Kidney epithelial cell (primary cell): ENCODE measurements at regions not wholly inside any gene's neighbourhood (a gene's known extent, or its start where the extent isn't known, plus 50 kb on each side); places are given as distances from the start of the nearest gene placed in this dataset.

Experiments used
- DNase-seq: peaks from one replicate; pipeline ENCODE4 v3.0.0-alpha.2; 2010; ENCODE audit warnings: low read depth
- H3K27me3 ChIP-seq: 2 replicates; pipeline ENCODE4 v1.6.0; 2011; ENCODE audit warnings: low read length; ENCODE audit not compliant: control insufficient read depth, insufficient read depth
- H3K36me3 ChIP-seq: 2 replicates; pipeline ENCODE4 v1.5.1; 2011; ENCODE audit warnings: low read length; ENCODE audit not compliant: control insufficient read depth, insufficient read depth
- H3K4me3 ChIP-seq: 2 replicates; pipeline ENCODE4 v1.5.1; 2011; ENCODE audit warnings: low read depth, mild to moderate bottlenecking, control low read depth, low read length
- CTCF ChIP-seq: IDR thresholded peaks from 2 replicates; pipeline ENCODE4 v1.5.1; 2011; ENCODE audit warnings: mild to moderate bottlenecking, moderate library complexity, low read length, control low read depth, inconsistent platforms; ENCODE audit not compliant: insufficient read depth, poor library complexity, severe bottlenecking

DNA sequence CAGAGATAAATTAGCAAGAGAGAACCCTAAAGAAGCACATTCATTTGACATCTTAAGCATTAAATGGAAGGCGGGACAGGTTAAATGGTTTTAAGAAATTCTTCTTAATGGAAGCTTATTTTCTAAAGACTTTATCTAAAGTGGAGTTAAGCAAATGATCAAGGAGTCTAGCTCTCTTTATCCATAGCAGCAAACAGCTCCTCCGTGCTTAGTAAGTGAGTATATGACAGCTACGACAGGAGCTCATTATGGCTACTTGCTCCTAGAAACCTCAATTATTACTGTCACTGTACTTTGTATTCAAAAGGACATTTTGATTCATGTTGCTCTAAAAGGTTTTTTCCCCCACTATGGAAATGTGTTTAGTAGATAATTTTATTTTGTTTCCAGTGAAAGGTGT lies 444.9 kb downstream of the TMX3 start:
- no peak for TF ChIP-seq CTCF
- Histone ChIP-seq H3K4me3 (no peak overlapping the region), H3K36me3 (no peaks in the 10 kb centered on the region), H3K27me3 (no peaks in the 10 kb centered on the region)
- no peak for DNase-seq

DNA sequence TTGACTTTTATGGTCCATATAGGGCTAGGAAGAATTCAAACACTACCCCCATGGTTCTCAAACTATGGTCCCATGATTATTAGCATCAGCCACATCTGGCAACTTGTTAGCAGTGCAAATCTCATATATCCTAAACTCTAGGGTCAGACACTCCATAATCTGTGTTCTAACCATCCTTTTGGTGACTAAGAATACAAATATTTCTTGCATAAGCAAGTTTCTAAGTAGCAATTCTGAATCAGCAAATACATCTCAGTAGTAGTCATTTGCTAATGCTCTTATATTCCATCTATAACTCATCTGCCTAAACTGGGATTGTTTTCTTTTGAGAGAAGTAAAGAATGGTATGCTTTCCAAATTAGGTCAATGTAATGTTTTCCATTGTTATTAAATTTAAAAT lies 447.3 kb downstream of the TMX3 start:
- no peak for TF ChIP-seq CTCF
- H3K4me3 ChIP-seq: no peak overlapping the region
- no peaks in the 10 kb centered on the region for H3K36me3 ChIP-seq
- no peaks in the 10 kb centered on the region for H3K27me3 ChIP-seq
- no peak for DNase-seq

- no peak for DNase-seq
- H3K4me3 ChIP-seq: no peak overlapping the region
These were observed 451.4 kb downstream of the TMX3 start for GRCh38 chr18:68263481-68263880.

GRCh38 chr18:68262690-68263294 lies 452.1 kb downstream of the TMX3 start:
- DNase-seq: peak; percentile 19
- no peaks in the 10 kb centered on the region for H3K27me3 ChIP-seq
- no peaks in the 10 kb centered on the region for H3K36me3 ChIP-seq
- no peak for TF ChIP-seq CTCF
- no peak overlapping the region for H3K4me3 ChIP-seq

More at GRCh38 chr18:68263481-68263880, 451.4 kb downstream of the TMX3 start:
- H3K27me3 ChIP-seq: no peaks in the 10 kb centered on the region
- no peak for TF ChIP-seq CTCF
- H3K36me3 ChIP-seq: no peaks in the 10 kb centered on the region

DNA sequence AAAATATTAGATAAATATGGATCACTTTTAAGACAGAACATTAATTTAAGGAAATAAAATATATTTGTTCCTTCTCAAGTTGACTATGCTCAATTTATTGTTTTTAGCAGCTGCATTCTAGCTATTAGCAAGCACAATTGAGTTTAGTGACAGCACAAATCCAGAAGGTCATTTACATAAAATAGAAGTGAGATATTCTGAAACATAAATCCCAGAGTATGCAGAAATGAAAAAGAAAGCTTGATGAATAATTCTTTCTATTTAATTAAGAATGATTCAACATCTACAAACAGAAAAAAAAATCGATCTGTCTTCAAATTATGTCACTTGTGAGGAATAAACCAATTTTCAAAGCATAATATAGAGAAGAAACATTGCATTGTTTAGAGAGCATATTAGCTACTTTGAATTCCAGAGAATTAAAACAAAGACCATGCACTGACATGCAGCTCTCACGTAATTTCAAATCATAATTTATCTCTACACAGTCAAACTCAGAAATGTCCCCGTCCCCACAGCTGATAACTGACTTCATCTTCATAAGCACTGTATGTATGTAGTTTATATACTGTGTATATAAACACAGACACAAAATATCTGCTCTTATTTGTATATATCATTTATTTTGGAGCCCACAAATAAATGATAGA lies 458.4 kb downstream of the TMX3 start:
- DNase-seq: no peak
- no peak overlapping the region for H3K4me3 ChIP-seq
- no peaks in the 10 kb centered on the region for H3K36me3 ChIP-seq
- no peak for TF ChIP-seq CTCF
- H3K27me3 ChIP-seq: no peaks in the 10 kb centered on the region

- no peak overlapping the region for H3K4me3 ChIP-seq
- TF ChIP-seq CTCF: no peak
- DNase-seq: no peak
These were observed 470.1 kb downstream of the TMX3 start for GRCh38 chr18:68244786-68245185.

More at GRCh38 chr18:68244786-68245185, 470.1 kb downstream of the TMX3 start:
- Histone ChIP-seq H3K36me3 (no peaks in the 10 kb centered on the region), H3K27me3 (no peaks in the 10 kb centered on the region)
